ENCODE measurements at regions not wholly inside any gene's neighbourhood (a gene's known extent, or its start where the extent isn't known, plus 50 kb on each side); places are given as distances from the start of the nearest gene placed in this dataset.

DNA sequence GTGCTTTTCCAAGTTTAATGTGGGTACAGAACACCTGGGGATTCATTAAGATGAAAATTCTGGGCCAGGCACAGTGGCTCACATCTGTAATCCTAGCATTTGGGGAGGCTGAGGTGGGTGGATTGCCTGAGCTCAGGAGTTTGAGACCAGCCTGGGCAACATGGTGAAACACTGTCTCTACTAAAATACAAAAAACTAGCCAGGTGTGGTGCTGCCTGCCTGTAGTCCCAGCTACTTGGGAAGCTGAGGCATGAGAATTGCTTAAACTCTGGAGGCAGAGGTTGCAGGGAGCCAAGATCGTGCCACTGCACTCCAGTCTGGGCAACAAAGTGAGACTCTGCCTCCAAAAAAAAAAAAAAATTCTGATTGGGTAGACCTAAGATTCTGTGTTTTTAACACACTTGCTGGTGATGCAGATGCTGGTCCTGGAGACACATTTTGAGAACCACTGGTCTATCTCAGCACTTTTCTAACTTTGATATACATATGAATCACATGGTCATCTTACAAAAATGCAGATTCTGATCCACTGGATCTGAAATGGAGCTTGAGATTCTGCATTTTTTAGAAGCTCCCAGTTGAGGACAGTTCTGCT is 223.8 kb upstream of the SATB1 start:
- no peaks in the 10 kb centered on the region for H3K4me1 ChIP-seq
- no peak overlapping the region for H3K4me3 ChIP-seq
- intact Hi-C loops (cut with DNase I), result no loop called here
- H3K27ac ChIP-seq, result no peak overlapping the region
- no peak for DNase-seq
- 0 to 62% methylated on average over 1 of the region's 1 CpG for WGBS, 2 donors
- no peaks in the 10 kb centered on the region for H3K9me3 ChIP-seq
- TF ChIP-seq POLR2A (IDR thresholded peaks at IDR 0.05) (no peak), EP300 (IDR thresholded peaks at IDR 0.05) (no peak), POLR2AphosphoS5 (IDR thresholded peaks at IDR 0.05) (no peak)
- TF ChIP-seq, protein P1, sequence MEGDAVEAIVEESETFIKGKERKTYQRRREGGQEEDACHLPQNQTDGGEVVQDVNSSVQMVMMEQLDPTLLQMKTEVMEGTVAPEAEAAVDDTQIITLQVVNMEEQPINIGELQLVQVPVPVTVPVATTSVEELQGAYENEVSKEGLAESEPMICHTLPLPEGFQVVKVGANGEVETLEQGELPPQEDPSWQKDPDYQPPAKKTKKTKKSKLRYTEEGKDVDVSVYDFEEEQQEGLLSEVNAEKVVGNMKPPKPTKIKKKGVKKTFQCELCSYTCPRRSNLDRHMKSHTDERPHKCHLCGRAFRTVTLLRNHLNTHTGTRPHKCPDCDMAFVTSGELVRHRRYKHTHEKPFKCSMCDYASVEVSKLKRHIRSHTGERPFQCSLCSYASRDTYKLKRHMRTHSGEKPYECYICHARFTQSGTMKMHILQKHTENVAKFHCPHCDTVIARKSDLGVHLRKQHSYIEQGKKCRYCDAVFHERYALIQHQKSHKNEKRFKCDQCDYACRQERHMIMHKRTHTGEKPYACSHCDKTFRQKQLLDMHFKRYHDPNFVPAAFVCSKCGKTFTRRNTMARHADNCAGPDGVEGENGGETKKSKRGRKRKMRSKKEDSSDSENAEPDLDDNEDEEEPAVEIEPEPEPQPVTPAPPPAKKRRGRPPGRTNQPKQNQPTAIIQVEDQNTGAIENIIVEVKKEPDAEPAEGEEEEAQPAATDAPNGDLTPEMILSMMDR (IDR thresholded peaks at IDR 0.05), result no peak
- H3K27me3 ChIP-seq, result no peaks in the 10 kb centered on the region
- no peaks in the 10 kb centered on the region for H3K36me3 ChIP-seq

DNA sequence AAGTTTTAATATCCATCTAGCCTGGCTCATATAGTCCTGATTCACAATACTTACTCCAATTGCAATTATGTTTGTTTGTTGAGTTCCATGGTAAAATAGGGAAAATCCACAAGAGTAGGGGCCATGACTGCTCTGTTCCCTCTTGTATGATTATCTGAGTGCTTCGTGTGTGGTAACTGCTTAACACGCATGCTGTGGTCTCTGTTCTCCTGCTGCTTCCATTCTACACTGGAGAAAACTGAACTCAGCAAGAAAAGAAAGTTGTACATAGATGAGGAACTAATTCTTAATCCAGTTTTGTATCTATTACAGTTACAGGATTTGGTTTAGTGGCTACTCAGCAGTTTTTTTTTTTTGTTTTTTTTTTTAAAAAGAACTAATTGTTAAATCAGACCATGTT is 223.0 kb upstream of the SATB1 start:
- Histone ChIP-seq H3K9me3 (no peaks in the 10 kb centered on the region), H3K27me3 (no peaks in the 10 kb centered on the region), H3K27ac (no peak overlapping the region), H3K4me1 (no peaks in the 10 kb centered on the region), H3K4me3 (no peak overlapping the region), H3K36me3 (no peaks in the 10 kb centered on the region)
- WGBS, 2 donors, result 86 to 91% methylated on average over 2 of the region's 2 CpGs
- intact Hi-C loops (cut with DNase I), result no loop called here
- no peak for DNase-seq
- TF ChIP-seq, protein P1 (IDR thresholded peaks at IDR 0.05), result no peak
- TF ChIP-seq POLR2A (IDR thresholded peaks at IDR 0.05) (no peak), EP300 (IDR thresholded peaks at IDR 0.05) (no peak), POLR2AphosphoS5 (IDR thresholded peaks at IDR 0.05) (no peak)

DNA sequence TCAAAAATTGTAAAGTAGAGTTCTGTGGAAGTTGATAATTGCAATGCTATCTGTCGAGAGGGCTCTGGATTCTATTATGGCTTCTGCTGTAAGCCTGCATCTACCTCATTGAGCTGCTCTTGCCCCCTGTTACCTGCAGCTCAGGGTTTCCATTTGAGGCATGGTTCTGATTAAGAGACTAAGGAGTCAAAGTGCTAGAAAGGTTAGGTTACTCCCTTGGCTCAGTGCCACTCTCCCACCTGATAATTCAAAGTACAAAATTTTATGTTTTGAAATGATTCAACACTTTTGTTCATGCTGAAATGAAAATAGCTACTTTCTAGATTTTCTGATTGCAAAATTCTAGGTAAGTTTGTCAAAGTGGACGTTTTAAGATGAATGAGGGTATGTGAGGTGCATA is 220.5 kb upstream of the SATB1 start:
- 83 to 90% methylated on average over 2 of the region's 2 CpGs for WGBS, 2 donors
- H3K36me3 ChIP-seq, result no peaks in the 10 kb centered on the region
- intact Hi-C loops (cut with DNase I), result no loop called here
- H3K27me3 ChIP-seq, result no peaks in the 10 kb centered on the region
- TF ChIP-seq, protein P1 (IDR thresholded peaks at IDR 0.05), result no peak
- no peak for TF ChIP-seq EP300 (IDR thresholded peaks at IDR 0.05)
- no peak for TF ChIP-seq POLR2AphosphoS5 (IDR thresholded peaks at IDR 0.05)
- TF ChIP-seq POLR2A (IDR thresholded peaks at IDR 0.05), result no peak
- H3K4me3 ChIP-seq, result no peak overlapping the region
- no peak overlapping the region for H3K27ac ChIP-seq
- H3K9me3 ChIP-seq, result peaks cover 0 to 3% (median 0%) of the 10 kb centered on the region in 4 donors
- no peaks in the 10 kb centered on the region for H3K4me1 ChIP-seq
- DNase-seq, result no peak

DNA sequence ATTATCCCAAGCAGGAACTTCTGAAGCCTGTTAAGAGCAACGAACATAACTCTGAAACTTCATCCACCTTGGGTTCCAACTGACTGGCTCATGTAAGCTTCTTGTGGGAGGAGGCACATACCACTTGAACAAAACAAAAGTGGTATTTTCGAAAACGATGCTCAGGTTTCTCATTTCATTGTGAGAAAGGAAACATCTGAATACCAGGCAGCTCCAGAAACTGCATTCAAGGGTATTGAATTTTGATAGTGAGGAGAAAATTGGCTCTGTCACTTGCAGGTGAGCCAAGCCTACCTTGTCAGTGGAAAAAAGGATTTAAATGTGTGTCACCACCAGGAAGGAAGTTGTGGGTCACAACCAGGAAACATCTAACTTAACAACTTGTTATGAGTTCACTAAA is 218.1 kb upstream of the SATB1 start:
- Histone ChIP-seq H3K4me3 (no peak overlapping the region), H3K9me3 (peaks cover 0 to 4% (median 0%) of the 10 kb centered on the region in 4 donors), H3K4me1 (no peaks in the 10 kb centered on the region), H3K36me3 (no peaks in the 10 kb centered on the region), H3K27ac (no peak overlapping the region), H3K27me3 (no peaks in the 10 kb centered on the region)
- TF ChIP-seq POLR2AphosphoS5 (IDR thresholded peaks at IDR 0.05), result no peak
- TF ChIP-seq POLR2A (IDR thresholded peaks at IDR 0.05), result no peak
- TF ChIP-seq, protein P1 (IDR thresholded peaks at IDR 0.05), result no peak
- no peak for TF ChIP-seq EP300 (IDR thresholded peaks at IDR 0.05)
- 80 to 91% methylated on average over 3 of the region's 3 CpGs for WGBS, 2 donors
- intact Hi-C loops (cut with DNase I), result no loop called here
- DNase-seq, result no peak

DNA sequence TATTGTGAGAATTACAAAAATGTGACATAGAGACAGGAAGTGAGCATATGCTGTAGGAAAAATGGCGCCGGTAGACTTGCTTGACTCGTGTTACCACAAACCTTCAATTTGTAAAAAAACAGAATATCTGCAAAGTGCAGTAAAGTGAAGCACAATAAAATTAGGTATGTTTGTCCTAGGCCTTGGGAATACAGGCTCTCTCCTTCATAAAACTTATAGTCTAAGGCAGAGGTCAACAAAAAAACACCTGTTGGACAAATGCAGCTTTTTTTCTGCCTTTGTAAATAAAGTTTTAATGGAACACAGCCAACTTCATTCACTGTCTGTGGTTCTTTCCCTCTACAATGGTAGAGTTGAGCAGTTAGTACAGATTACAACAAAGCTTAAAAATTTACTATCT is 216.8 kb upstream of the SATB1 start:
- Histone ChIP-seq H3K27me3 (no peaks in the 10 kb centered on the region), H3K9me3 (peaks cover 0 to 4% (median 0%) of the 10 kb centered on the region in 4 donors), H3K4me3 (no peak overlapping the region), H3K27ac (no peak overlapping the region), H3K4me1 (no peaks in the 10 kb centered on the region), H3K36me3 (no peaks in the 10 kb centered on the region)
- TF ChIP-seq EP300 (IDR thresholded peaks at IDR 0.05), result no peak
- no peak for TF ChIP-seq POLR2A (IDR thresholded peaks at IDR 0.05)
- TF ChIP-seq, protein P1 (IDR thresholded peaks at IDR 0.05), result no peak
- DNase-seq, result no peak
- intact Hi-C loops (cut with DNase I), result no loop called here
- 23 to 71% methylated on average over 3 of the region's 3 CpGs for WGBS, 2 donors

All from sigmoid colon (tissue), 6 donors.